HCT116 (cell line): ENCODE measurements at regions not wholly inside any gene's neighbourhood (a gene's known extent, or its start where the extent isn't known, plus 50 kb on each side); places are given as distances from the start of the nearest gene placed in this dataset.

Experiments
- ATAC-seq: fragments of 200-7000 bp; cut with Tn5 transposase; 2 replicates; pipeline ENCODE4 v1.9.1; 2020; ENCODE audit warnings: mild to moderate bottlenecking, moderate library complexity
- BruUV-seq: library from RNA; stranded (reverse); fragments of 400-500 nt; replicated peaks from 2 replicates; lab custom pipeline; 2021; lab: Mats Ljungman, UMichigan
- CTCF ChIA-PET: fragments of 300-600 bp; sonication (Branson Sonifier 250); formaldehyde crosslinking; loops from one replicate; lab custom pipeline; 2021; ENCODE audit warnings: antibody characterized with exemption; lab: Charles Lee
- POLR2A ChIA-PET: fragments of 300-600, 350-600 bp; sonication (Branson Sonifier 250); formaldehyde crosslinking; loops from one replicate; lab custom pipeline; 2021; ENCODE audit warnings: antibody characterized with exemption; lab: Charles Lee
- RAD21 ChIA-PET, 2 experiments: fragments of 300-600 bp; sonication (Branson Sonifier 250); formaldehyde crosslinking; loops; one replicate each; lab custom pipeline; 2023; ENCODE audit warnings: low total read pairs in 2 of 2; ENCODE audit not compliant: uncharacterized antibody in 2 of 2, unreplicated experiment in 2 of 2, low non-redundant PET in 1 of 2; lab: Charles Lee
- DNase-seq: peaks from one replicate; pipeline ENCODE4 v3.0.0-alpha.2; 2010; ENCODE audit warnings: low read depth, low spot score
- H2AFZ ChIP-seq: fragments of 200-600 bp; shearing (Covaris generic), sonication (generic); 2 replicates; pipeline ENCODE4 v1.6.1; 2017; ENCODE audit warnings: low read depth, mixed run types, mixed read lengths, antibody characterized with exemption, low read length; ENCODE audit not compliant: poor library complexity, severe bottlenecking
- H3K27ac ChIP-seq: 2 replicates; pipeline ENCODE4 v1.5.1; 2012; ENCODE audit warnings: low read depth, low read length
- H3K27me3 ChIP-seq: fragments of 200-600 bp; sonication (generic); 2 replicates; pipeline ENCODE4 v1.6.1; 2016; ENCODE audit warnings: mixed run types, low read length, mixed read lengths; ENCODE audit not compliant: insufficient read depth
- H3K36me3 ChIP-seq, 2 experiments: fragments of 200-500 bp in 1 of 2; fragments of 200-600 bp in 1 of 2; sonication (Bioruptor generic) in 1 of 2; sonication (generic) in 1 of 2; 2 replicates each; pipeline versions ENCODE4 v1.5.1 to v1.6.1; 2014 to 2016; ENCODE audit warnings: low read length in 2 of 2, inconsistent platforms in 1 of 2, mixed read lengths in 1 of 2, mixed run types in 1 of 2; ENCODE audit not compliant: insufficient read depth in 2 of 2, control insufficient read depth in 1 of 2
- H3K4me1 ChIP-seq, 2 experiments: fragments of 200-600 bp in 1 of 2; sonication (generic) in 1 of 2; 2 replicates each; pipeline versions ENCODE4 v1.5.1 to v1.6.1; 2012 to 2017; ENCODE audit warnings: low read length in 2 of 2, inconsistent platforms in 1 of 2, mild to moderate bottlenecking in 1 of 2, mixed read lengths in 1 of 2, mixed run types in 1 of 2, moderate library complexity in 1 of 2; ENCODE audit not compliant: insufficient read depth in 2 of 2, control insufficient read depth in 1 of 2
- H3K4me2 ChIP-seq: fragments of 200-600 bp; sonication (generic); 2 replicates; pipeline ENCODE4 v1.6.1; 2017; ENCODE audit warnings: mixed run types, low read length, mixed read lengths
- H3K4me3 ChIP-seq, 2 experiments: fragments of 200-600 bp in 1 of 2; sonication (generic) in 1 of 2; replicated peaks in 1 of 2; 2 replicates each; pipeline ENCODE4 v1.5.1; 2011 to 2016; ENCODE audit warnings: low read length in 2 of 2, control low read depth in 1 of 2, low read depth in 1 of 2, mild to moderate bottlenecking in 1 of 2, mixed read lengths in 1 of 2, mixed run types in 1 of 2
- H3K79me2 ChIP-seq: fragments of 200-600 bp; sonication (generic); 2 replicates; pipeline ENCODE4 v1.6.1; 2017; ENCODE audit warnings: mild to moderate bottlenecking, mixed run types, low read length, moderate library complexity, mixed read lengths; ENCODE audit not compliant: insufficient read depth
- H3K9ac ChIP-seq: fragments of 200-600 bp; sonication (generic); 2 replicates; pipeline ENCODE4 v1.6.1; 2016; ENCODE audit warnings: low read length, mixed read lengths
- H3K9me2 ChIP-seq: fragments of 200-600 bp; sonication (generic), shearing (Covaris generic); 2 replicates; pipeline ENCODE4 v1.6.1; 2017; ENCODE audit warnings: mixed run types, mild to moderate bottlenecking, moderate library complexity; ENCODE audit not compliant: insufficient read depth
- H3K9me3 ChIP-seq, 2 experiments: fragments of 200-500 bp in 1 of 2; fragments of 200-600 bp in 1 of 2; sonication (Bioruptor generic) in 1 of 2; sonication (generic) in 1 of 2; 2 replicates each; pipeline ENCODE4 v1.6.1; 2014 to 2017; ENCODE audit warnings: low read length in 2 of 2, mixed read lengths in 2 of 2, inconsistent platforms in 1 of 2, low read depth in 1 of 2, mild to moderate bottlenecking in 1 of 2, mixed run types in 1 of 2, moderate library complexity in 1 of 2; ENCODE audit not compliant: control insufficient read depth in 1 of 2, insufficient read depth in 1 of 2
- H4K20me1 ChIP-seq: fragments of 200-600 bp; sonication (generic), shearing (Covaris generic); 2 replicates; pipeline ENCODE4 v1.6.1; 2017; ENCODE audit warnings: mixed run types, mild to moderate bottlenecking, moderate library complexity; ENCODE audit not compliant: insufficient read depth
- CEBPB ChIP-seq: IDR thresholded peaks from 2 replicates; pipeline ENCODE4 v1.6.1; 2012; ENCODE audit warnings: low read depth
- EGR1 ChIP-seq: IDR thresholded peaks from 2 replicates; pipeline ENCODE4 v1.6.1; 2012; ENCODE audit warnings: low read depth
- ELF1 ChIP-seq: IDR thresholded peaks from 2 replicates; pipeline ENCODE4 v1.6.1; 2012; ENCODE audit warnings: low read depth, borderline replicate concordance
- EZH2phosphoT487 ChIP-seq: fragments of 200-600 bp; IDR thresholded peaks from 2 replicates; pipeline ENCODE4 v1.6.1; 2018; ENCODE audit warnings: antibody characterized with exemption, borderline replicate concordance
- FOSL1 ChIP-seq: IDR thresholded peaks from 2 replicates; pipeline ENCODE4 v1.6.1; 2012; ENCODE audit warnings: low read depth
- RAD21 ChIP-seq: IDR thresholded peaks from 2 replicates; pipeline ENCODE4 v1.6.1; 2012; ENCODE audit warnings: low read depth, mild to moderate bottlenecking
- SIN3A ChIP-seq: IDR thresholded peaks from 2 replicates; pipeline ENCODE4 v1.6.1; 2012; ENCODE audit warnings: low read depth
- SRF ChIP-seq: IDR thresholded peaks from 2 replicates; pipeline ENCODE4 v1.6.1; 2012; ENCODE audit warnings: low read depth
- ZNF274 ChIP-seq: fragments of 200-500 bp; sonication (Bioruptor generic); IDR thresholded peaks from 2 replicates; pipeline ENCODE4 v1.6.1; 2014; ENCODE audit warnings: mild to moderate bottlenecking, low read depth, low read length, inconsistent platforms
- intact Hi-C: fragments of 100-400 bp; cut with micrococcal nuclease; formaldehyde crosslinking; loops from 2 replicates; pipeline ENCODE4 v1.10.0; 2022
- TF ChIP-seq, protein P1 (sequence below): IDR thresholded peaks from 2 replicates; pipeline ENCODE4 v1.6.1; 2012
- TF ChIP-seq, protein P2 (sequence below): IDR thresholded peaks from 2 replicates; pipeline ENCODE4 v1.6.1; 2012; ENCODE audit warnings: low read depth
- TF ChIP-seq, protein P3 (sequence below): IDR thresholded peaks from 2 replicates; pipeline ENCODE4 v1.6.1; 2012
- TF ChIP-seq, protein P4 (sequence below): IDR thresholded peaks from 2 replicates; pipeline ENCODE4 v1.6.1; 2011; ENCODE audit warnings: mild to moderate bottlenecking, low read length, moderate library complexity; ENCODE audit not compliant: insufficient replicate concordance; ENCODE audit errors: extremely low read depth

DNA sequence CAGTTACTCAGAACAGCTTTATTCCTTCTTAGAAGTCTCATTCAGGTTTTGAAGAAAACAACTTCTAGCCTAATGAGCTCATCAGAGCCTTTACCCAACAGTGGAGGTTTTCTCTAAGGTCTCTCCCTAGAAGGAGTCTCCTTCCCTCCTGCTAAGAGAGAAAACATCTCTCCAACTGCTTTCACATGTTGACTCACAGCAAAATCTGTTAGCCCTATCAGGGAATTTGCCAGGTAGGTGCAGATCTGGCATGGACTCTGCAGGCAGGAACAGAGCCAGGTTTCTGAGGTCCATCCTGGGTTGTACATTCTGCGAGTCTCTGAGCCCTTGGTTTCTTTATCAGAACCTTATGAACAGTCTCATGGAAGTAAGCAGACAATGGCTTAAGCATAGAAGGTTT lies 214.4 kb downstream of the HIPK3 start:
- Histone ChIP-seq H3K9ac (no peak overlapping the region), H3K27ac (no peak overlapping the region), H3K27me3 (peaks cover 77% of the 10 kb centered on the region), H3K9me3 (no peaks in the 10 kb centered on the region), H4K20me1 (no peaks in the 10 kb centered on the region), H3K79me2 (no peaks in the 10 kb centered on the region), H3K4me3 (no peak overlapping the region), H3K36me3 (no peaks in the 10 kb centered on the region), H3K9me2 (no peaks in the 10 kb centered on the region), H3K4me2 (no peak overlapping the region), H2AFZ (no peak overlapping the region), H3K4me1 (no peaks in the 10 kb centered on the region)
- CTCF ChIA-PET, result no interaction called here
- POLR2A ChIA-PET, result no interaction called here
- RAD21 ChIA-PET, result no interaction called here
- ATAC-seq (no peak), DNase-seq (no peak)
- TF ChIP-seq, protein P1, sequence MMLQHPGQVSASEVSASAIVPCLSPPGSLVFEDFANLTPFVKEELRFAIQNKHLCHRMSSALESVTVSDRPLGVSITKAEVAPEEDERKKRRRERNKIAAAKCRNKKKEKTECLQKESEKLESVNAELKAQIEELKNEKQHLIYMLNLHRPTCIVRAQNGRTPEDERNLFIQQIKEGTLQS, result no peak
- TF ChIP-seq CEBPB (no peak), SIN3A (no peak), SRF (no peak), RAD21 (no peak), EGR1 (no peak), ZNF274 (no peak), EZH2phosphoT487 (no peak), ELF1 (no peak), FOSL1 (no peak)
- TF ChIP-seq, protein P2, sequence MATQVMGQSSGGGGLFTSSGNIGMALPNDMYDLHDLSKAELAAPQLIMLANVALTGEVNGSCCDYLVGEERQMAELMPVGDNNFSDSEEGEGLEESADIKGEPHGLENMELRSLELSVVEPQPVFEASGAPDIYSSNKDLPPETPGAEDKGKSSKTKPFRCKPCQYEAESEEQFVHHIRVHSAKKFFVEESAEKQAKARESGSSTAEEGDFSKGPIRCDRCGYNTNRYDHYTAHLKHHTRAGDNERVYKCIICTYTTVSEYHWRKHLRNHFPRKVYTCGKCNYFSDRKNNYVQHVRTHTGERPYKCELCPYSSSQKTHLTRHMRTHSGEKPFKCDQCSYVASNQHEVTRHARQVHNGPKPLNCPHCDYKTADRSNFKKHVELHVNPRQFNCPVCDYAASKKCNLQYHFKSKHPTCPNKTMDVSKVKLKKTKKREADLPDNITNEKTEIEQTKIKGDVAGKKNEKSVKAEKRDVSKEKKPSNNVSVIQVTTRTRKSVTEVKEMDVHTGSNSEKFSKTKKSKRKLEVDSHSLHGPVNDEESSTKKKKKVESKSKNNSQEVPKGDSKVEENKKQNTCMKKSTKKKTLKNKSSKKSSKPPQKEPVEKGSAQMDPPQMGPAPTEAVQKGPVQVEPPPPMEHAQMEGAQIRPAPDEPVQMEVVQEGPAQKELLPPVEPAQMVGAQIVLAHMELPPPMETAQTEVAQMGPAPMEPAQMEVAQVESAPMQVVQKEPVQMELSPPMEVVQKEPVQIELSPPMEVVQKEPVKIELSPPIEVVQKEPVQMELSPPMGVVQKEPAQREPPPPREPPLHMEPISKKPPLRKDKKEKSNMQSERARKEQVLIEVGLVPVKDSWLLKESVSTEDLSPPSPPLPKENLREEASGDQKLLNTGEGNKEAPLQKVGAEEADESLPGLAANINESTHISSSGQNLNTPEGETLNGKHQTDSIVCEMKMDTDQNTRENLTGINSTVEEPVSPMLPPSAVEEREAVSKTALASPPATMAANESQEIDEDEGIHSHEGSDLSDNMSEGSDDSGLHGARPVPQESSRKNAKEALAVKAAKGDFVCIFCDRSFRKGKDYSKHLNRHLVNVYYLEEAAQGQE, result no peak
- TF ChIP-seq, protein P3, sequence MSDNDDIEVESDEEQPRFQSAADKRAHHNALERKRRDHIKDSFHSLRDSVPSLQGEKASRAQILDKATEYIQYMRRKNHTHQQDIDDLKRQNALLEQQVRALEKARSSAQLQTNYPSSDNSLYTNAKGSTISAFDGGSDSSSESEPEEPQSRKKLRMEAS, result no peak
- TF ChIP-seq, protein P4, sequence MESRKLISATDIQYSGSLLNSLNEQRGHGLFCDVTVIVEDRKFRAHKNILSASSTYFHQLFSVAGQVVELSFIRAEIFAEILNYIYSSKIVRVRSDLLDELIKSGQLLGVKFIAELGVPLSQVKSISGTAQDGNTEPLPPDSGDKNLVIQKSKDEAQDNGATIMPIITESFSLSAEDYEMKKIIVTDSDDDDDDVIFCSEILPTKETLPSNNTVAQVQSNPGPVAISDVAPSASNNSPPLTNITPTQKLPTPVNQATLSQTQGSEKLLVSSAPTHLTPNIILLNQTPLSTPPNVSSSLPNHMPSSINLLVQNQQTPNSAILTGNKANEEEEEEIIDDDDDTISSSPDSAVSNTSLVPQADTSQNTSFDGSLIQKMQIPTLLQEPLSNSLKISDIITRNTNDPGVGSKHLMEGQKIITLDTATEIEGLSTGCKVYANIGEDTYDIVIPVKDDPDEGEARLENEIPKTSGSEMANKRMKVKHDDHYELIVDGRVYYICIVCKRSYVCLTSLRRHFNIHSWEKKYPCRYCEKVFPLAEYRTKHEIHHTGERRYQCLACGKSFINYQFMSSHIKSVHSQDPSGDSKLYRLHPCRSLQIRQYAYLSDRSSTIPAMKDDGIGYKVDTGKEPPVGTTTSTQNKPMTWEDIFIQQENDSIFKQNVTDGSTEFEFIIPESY, result no peak
- BruUV-seq, result no TSS peak
- intact Hi-C loops, result no loop called here
